Neural progenitor cell (in vitro differentiated cells): ENCODE measurements at regions not wholly inside any gene's neighbourhood (a gene's known extent, or its start where the extent isn't known, plus 50 kb on each side); places are given as distances from the start of the nearest gene placed in this dataset.
A peak's percentile ranks its signal among the peaks of the same experiment; 100 is the strongest.

ENCODE experiments used
- DNase-seq: peaks from one replicate; pipeline ENCODE4 v3.0.0-alpha.2; 2016; ENCODE audit warnings: low spot score
- H2AFZ ChIP-seq: fragments of 200-600 bp; sonication (generic); replicated peaks from 2 replicates; pipeline ENCODE4 v1.6.1; 2016; ENCODE audit warnings: antibody characterized with exemption
- H3F3A ChIP-seq: fragments of 200-600 bp; sonication (generic); 2 replicates; pipeline ENCODE4 v1.6.1; 2016; ENCODE audit warnings: antibody characterized with exemption, low read depth
- H3K27ac ChIP-seq: fragments of 200-600 bp; sonication (generic); 2 replicates; pipeline ENCODE4 v1.5.1; 2016; ENCODE audit warnings: mild to moderate bottlenecking
- H3K27me3 ChIP-seq: fragments of 200-600 bp; sonication (generic); 2 replicates; pipeline ENCODE4 v1.6.1; 2016; ENCODE audit warnings: mild to moderate bottlenecking, moderate library complexity
- H3K36me3 ChIP-seq: fragments of 200-600 bp; sonication (generic); 2 replicates; pipeline ENCODE4 v1.5.1; 2016
- H3K4me1 ChIP-seq: fragments of 200-600 bp; sonication (generic); 2 replicates; pipeline ENCODE4 v1.6.1; 2016; ENCODE audit warnings: mixed run types
- H3K4me2 ChIP-seq: fragments of 200-600 bp; sonication (generic); 2 replicates; pipeline ENCODE4 v1.6.1; 2016
- H3K4me3 ChIP-seq: fragments of 200-600 bp; sonication (generic); 2 replicates; pipeline ENCODE4 v1.5.1; 2016
- H3K79me2 ChIP-seq: fragments of 200-600 bp; sonication (generic); 2 replicates; pipeline ENCODE4 v1.6.1; 2016; ENCODE audit warnings: low read depth
- H3K9ac ChIP-seq: fragments of 200-600 bp; sonication (generic); 2 replicates; pipeline ENCODE4 v1.6.1; 2016
- H3K9me3 ChIP-seq: fragments of 200-600 bp; sonication (generic); 2 replicates; pipeline ENCODE4 v1.5.1; 2016; ENCODE audit warnings: low read depth
- H4K20me1 ChIP-seq: fragments of 200-600 bp; sonication (generic); 2 replicates; pipeline ENCODE4 v1.6.1; 2016; ENCODE audit warnings: low read depth
- H3K27ac Mint-ChIP-seq: 3 replicates; pipeline ENCODE4 v1.8.0; 2021; ENCODE audit warnings: mixed read lengths
- H3K27me3 Mint-ChIP-seq: 2 replicates; pipeline ENCODE4 v1.8.0; 2022; ENCODE audit warnings: low read depth, mild to moderate bottlenecking, inconsistent platforms, moderate library complexity, mixed read lengths; ENCODE audit not compliant: insufficient read depth
- H3K36me3 Mint-ChIP-seq: 3 replicates; pipeline ENCODE4 v1.8.0; 2021; ENCODE audit warnings: mixed read lengths
- H3K4me1 Mint-ChIP-seq: 3 replicates; pipeline ENCODE4 v1.8.0; 2021; ENCODE audit warnings: mixed read lengths
- H3K4me3 Mint-ChIP-seq: 3 replicates; pipeline ENCODE4 v1.8.0; 2021; ENCODE audit warnings: mild to moderate bottlenecking, moderate library complexity, mixed read lengths
- H3K9me3 Mint-ChIP-seq: 3 replicates; pipeline ENCODE4 v1.8.0; 2020; ENCODE audit warnings: mixed read lengths
- CTCF ChIP-seq: fragments of 200-600 bp; sonication (generic); IDR thresholded peaks from 2 replicates; pipeline ENCODE4 v1.5.1; 2017; ENCODE audit warnings: antibody characterized with exemption, mild to moderate bottlenecking
- EZH2 ChIP-seq: fragments of 200-600 bp; sonication (generic); IDR thresholded peaks from 2 replicates; pipeline ENCODE4 v1.6.1; 2017; ENCODE audit warnings: antibody characterized with exemption, mild to moderate bottlenecking, moderate library complexity
- EZH2phosphoT487 ChIP-seq: fragments of 200-600 bp; sonication (generic); IDR thresholded peaks from 2 replicates; pipeline ENCODE4 v1.6.1; 2017; ENCODE audit warnings: antibody characterized with exemption

- no peaks in the 10 kb centered on the region for H4K20me1 ChIP-seq
- peak overlapping the region; percentile 39 for H2AFZ ChIP-seq
- Mint-ChIP-seq H3K4me1 (peaks cover 8% of the 10 kb centered on the region), H3K27me3 (no peaks in the 10 kb centered on the region), H3K9me3 (peaks cover 65% of the 10 kb centered on the region), H3K36me3 (peaks cover 30% of the 10 kb centered on the region), H3K27ac (no peak overlapping the region), H3K4me3 (no peak overlapping the region)
- no peak overlapping the region for H3K4me3 ChIP-seq
- TF ChIP-seq CTCF: no peak
- no peak for TF ChIP-seq EZH2phosphoT487
- no peak for TF ChIP-seq EZH2
- no peaks in the 10 kb centered on the region for H3K27me3 ChIP-seq
- H3K9me3 ChIP-seq: peaks cover 9% of the 10 kb centered on the region
- no peak overlapping the region for H3K9ac ChIP-seq
- no peaks in the 10 kb centered on the region for H3K36me3 ChIP-seq
- H3K4me2 ChIP-seq: peak overlapping the region; percentile 38
- H3K4me1 ChIP-seq: peaks cover 9% of the 10 kb centered on the region
- H3K79me2 ChIP-seq: no peaks in the 10 kb centered on the region
- no peaks in the 10 kb centered on the region for H3F3A ChIP-seq
- DNase-seq: no peak
- H3K27ac ChIP-seq: no peak overlapping the region
Observed at GRCh38 chr12:97200181-97200580, 262.4 kb upstream of the RMST start.

GRCh38 chr12:97203408-97203807 lies 259.2 kb upstream of the RMST start:
- Histone ChIP-seq H3K79me2 (no peaks in the 10 kb centered on the region), H4K20me1 (no peaks in the 10 kb centered on the region), H3K9me3 (peaks cover 9% of the 10 kb centered on the region), H3K4me1 (peaks cover 9% of the 10 kb centered on the region), H3K27ac (no peak overlapping the region), H3K4me2 (no peak overlapping the region), H3F3A (no peaks in the 10 kb centered on the region), H2AFZ (no peak overlapping the region), H3K9ac (no peak overlapping the region), H3K4me3 (no peak overlapping the region), H3K36me3 (no peaks in the 10 kb centered on the region), H3K27me3 (no peaks in the 10 kb centered on the region)
- H3K9me3 Mint-ChIP-seq: peaks cover 73% of the 10 kb centered on the region
- TF ChIP-seq EZH2phosphoT487 (no peak), EZH2 (no peak), CTCF (no peak)
- H3K4me1 Mint-ChIP-seq: peaks cover 8% of the 10 kb centered on the region
- no peak for DNase-seq
- H3K36me3 Mint-ChIP-seq: peaks cover 32% of the 10 kb centered on the region
- no peaks in the 10 kb centered on the region for H3K27me3 Mint-ChIP-seq
- H3K4me3 Mint-ChIP-seq: no peak overlapping the region
- no peak overlapping the region for H3K27ac Mint-ChIP-seq

GRCh38 chr12:97209997-97210396 lies 252.6 kb upstream of the RMST start:
- Histone ChIP-seq H4K20me1 (no peaks in the 10 kb centered on the region), H3K79me2 (no peaks in the 10 kb centered on the region), H3K4me2 (no peak overlapping the region), H3K27me3 (no peaks in the 10 kb centered on the region), H3F3A (peaks cover 34% of the 10 kb centered on the region), H2AFZ (no peak overlapping the region), H3K27ac (no peak overlapping the region), H3K9me3 (peaks cover 2% of the 10 kb centered on the region), H3K9ac (no peak overlapping the region), H3K36me3 (no peaks in the 10 kb centered on the region), H3K4me3 (no peak overlapping the region), H3K4me1 (peaks cover 25% of the 10 kb centered on the region)
- Mint-ChIP-seq H3K27me3 (no peaks in the 10 kb centered on the region), H3K9me3 (peaks cover 53% of the 10 kb centered on the region), H3K4me1 (peaks cover 26% of the 10 kb centered on the region), H3K36me3 (peaks cover 25% of the 10 kb centered on the region), H3K4me3 (no peak overlapping the region), H3K27ac (peak overlapping the region; percentile 33)
- TF ChIP-seq EZH2phosphoT487 (no peak), CTCF (no peak), EZH2 (no peak)
- DNase-seq: no peak
